B cell (primary cell): ENCODE measurements at regions not wholly inside any gene's neighbourhood (a gene's known extent, or its start where the extent isn't known, plus 50 kb on each side); places are given as distances from the start of the nearest gene placed in this dataset.
"Not testable (repeated sequence)": the region's sequence is repeated elsewhere in the genome, so short reads cannot be mapped to it uniquely, and the experiment has no call there.

Experiments used
- ATAC-seq: fragments of 200-7000 bp; cut with Tn5 transposase; one replicate; pipeline ENCODE4 v1.10.0; 2021; ENCODE audit warnings: low read depth, mild to moderate bottlenecking, moderate number of reproducible peaks, moderate library complexity
- CTCF ChIA-PET: fragments of 350-600 bp; sonication (Branson Sonifier 250); formaldehyde crosslinking; loops from one replicate; lab custom pipeline; 2021; ENCODE audit warnings: antibody characterized with exemption, inconsistent platforms; lab: Charles Lee
- POLR2A ChIA-PET: fragments of 350-600 bp; sonication (Branson Sonifier 250); formaldehyde crosslinking; loops from one replicate; lab custom pipeline; 2021; ENCODE audit warnings: antibody characterized with exemption; lab: Charles Lee
- DNase-seq: peaks from one replicate; pipeline ENCODE4 v3.0.0; 2013
- H2AFZ ChIP-seq: 2 replicates; pipeline ENCODE4 v1.6.1; 2012; ENCODE audit warnings: mild to moderate bottlenecking, low read depth, low read length; ENCODE audit not compliant: insufficient read depth, poor library complexity, severe bottlenecking
- H3K27ac ChIP-seq, 2 donors: 1 replicate in 1 of 2; 2 replicates in 1 of 2; pipeline ENCODE4 v1.5.1; 2012 to 2013; ENCODE audit warnings: low read length in 2 of 2, mild to moderate bottlenecking in 2 of 2, moderate library complexity in 1 of 2
- H3K27me3 ChIP-seq, 4 experiments: fragments of 200-600 bp in 1 of 4; sonication (generic) in 1 of 4; replicated peaks in 1 of 4; 1 replicate in 2 of 4; 2 replicates in 2 of 4; pipeline versions ENCODE4 v1.6.1 to v1.7.0; 2013 to 2016; ENCODE audit warnings: low read length in 3 of 4, mild to moderate bottlenecking in 2 of 4, mixed read lengths in 1 of 4, moderate library complexity in 1 of 4; ENCODE audit not compliant: insufficient read depth in 4 of 4, control insufficient read depth in 3 of 4; ENCODE audit errors: control extremely low read depth in 1 of 4
- H3K36me3 ChIP-seq, 2 experiments: replicated peaks in 1 of 2; 1 replicate in 1 of 2; 2 replicates in 1 of 2; pipeline versions ENCODE4 v1.6.1 to v1.7.1; 2013; ENCODE audit warnings: low read length in 1 of 2; ENCODE audit not compliant: insufficient read depth in 2 of 2, control insufficient read depth in 1 of 2; ENCODE audit errors: control extremely low read depth in 1 of 2, extremely low read depth in 1 of 2
- H3K4me1 ChIP-seq, 2 donors: fragments of 200-600 bp in 1 of 2; sonication (generic) in 1 of 2; 1 replicate in 1 of 2; 2 replicates in 1 of 2; pipeline versions ENCODE4 v1.5.1 to v1.6.1; 2013 to 2017; ENCODE audit warnings: low read length in 2 of 2; ENCODE audit not compliant: control insufficient read depth in 2 of 2, insufficient read depth in 2 of 2
- H3K4me2 ChIP-seq: replicated peaks from 2 replicates; pipeline ENCODE3; 2012; ENCODE audit warnings: mild to moderate bottlenecking, low read depth, low read length; ENCODE audit not compliant: poor library complexity, severe bottlenecking
- H3K4me3 ChIP-seq, 5 experiments: fragments of 200-600 bp in 1 of 5; sonication (generic) in 1 of 5; 1 replicate in 3 of 5; 2 replicates in 2 of 5; pipeline versions ENCODE4 v1.5.1 to v1.7.0; 2011 to 2016; ENCODE audit warnings: low read length in 4 of 5, mild to moderate bottlenecking in 4 of 5, low read depth in 2 of 5, control low read depth in 1 of 5, moderate library complexity in 1 of 5; ENCODE audit not compliant: insufficient read depth in 1 of 5; ENCODE audit errors: control extremely low read depth in 1 of 5, extremely low read depth in 1 of 5
- H3K79me2 ChIP-seq: fragments of 200-600 bp; sonication (generic); one replicate; pipeline ENCODE4 v1.6.0; 2016; ENCODE audit warnings: low read length; ENCODE audit not compliant: control insufficient read depth, insufficient read depth
- H3K9ac ChIP-seq: fragments of 200-600 bp; sonication (generic); 2 replicates; pipeline ENCODE4 v1.6.1; 2017; ENCODE audit warnings: mild to moderate bottlenecking, low read length, moderate library complexity
- H3K9me3 ChIP-seq, 3 donors: one replicate each; pipeline versions ENCODE4 v1.6.1 to v1.7.1; 2013; ENCODE audit warnings: low read length in 2 of 3; ENCODE audit not compliant: control insufficient read depth in 2 of 3, insufficient read depth in 1 of 3; ENCODE audit errors: control extremely low read depth in 1 of 3
- H4K20me1 ChIP-seq: 2 replicates; pipeline ENCODE4 v1.6.0; 2012; ENCODE audit warnings: mild to moderate bottlenecking, low read length; ENCODE audit not compliant: insufficient read depth, control insufficient read depth, poor library complexity, severe bottlenecking
- H3K27ac Mint-ChIP-seq: one replicate; pipeline ENCODE4 v1.8.0; 2021; ENCODE audit warnings: mixed read lengths
- H3K27me3 Mint-ChIP-seq: one replicate; pipeline ENCODE4 v1.8.0; 2021; ENCODE audit warnings: mixed read lengths
- H3K4me1 Mint-ChIP-seq: one replicate; pipeline ENCODE4 v1.8.0; 2021; ENCODE audit warnings: mixed read lengths
- H3K4me3 Mint-ChIP-seq: one replicate; pipeline ENCODE4 v1.8.0; 2021; ENCODE audit warnings: mixed read lengths
- H3K9me3 Mint-ChIP-seq: one replicate; pipeline ENCODE4 v1.8.0; 2022; ENCODE audit warnings: mixed read lengths; ENCODE audit not compliant: insufficient read depth
- EZH2 ChIP-seq: IDR thresholded peaks from 2 replicates; pipeline ENCODE4 v1.6.1; 2012; ENCODE audit warnings: borderline replicate concordance, low read depth, mild to moderate bottlenecking, moderate library complexity, low read length; ENCODE audit not compliant: insufficient read depth, poor library complexity, severe bottlenecking
- WGBS: methylation state at CpG from one replicate; pipeline ENCODE4 v1.1.5; 2013; ENCODE audit warnings: missing lambda C conversion rate; ENCODE audit not compliant: insufficient coverage; 5-methylcytosine and 5-hydroxymethylcytosine counted together
- intact Hi-C: fragments of 100-400 bp; cut with micrococcal nuclease; formaldehyde crosslinking; loops from one replicate; pipeline ENCODE4 v1.10.0; 2022
- TF ChIP-seq, protein P1 (sequence below): fragments of 200-600 bp; IDR thresholded peaks from one replicate; pipeline ENCODE4 v1.8.0; 2022; ENCODE audit warnings: antibody characterized with exemption, mild to moderate bottlenecking

DNA sequence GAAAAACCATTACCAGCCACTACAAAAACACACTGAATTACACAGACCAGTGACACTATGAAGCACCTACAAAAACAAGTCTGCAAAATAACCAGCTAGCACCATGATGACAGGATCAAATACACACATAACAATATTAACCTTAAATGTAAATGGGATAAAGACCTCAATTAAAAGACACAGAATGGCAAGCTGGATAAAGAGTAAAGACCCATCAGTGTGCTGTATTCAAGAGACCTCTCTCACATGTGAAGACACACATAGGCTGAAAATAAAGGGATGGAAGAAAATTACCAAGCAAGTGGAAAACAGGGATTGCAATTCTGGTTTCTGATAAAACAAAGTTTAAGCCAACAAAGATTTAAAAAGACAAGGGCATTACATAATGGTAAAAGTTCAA lies 482.7 kb upstream of the MCTP2 start:
- CTCF ChIA-PET, result no interaction called here
- no peak overlapping the region for H3K4me2 ChIP-seq
- no peaks in the 10 kb centered on the region for H3K4me1 ChIP-seq
- H3K4me3 ChIP-seq, result no peak overlapping the region
- H3K4me3 Mint-ChIP-seq, result no peak overlapping the region
- POLR2A ChIA-PET, result no interaction called here
- ATAC-seq, result no peak
- peaks cover 3 to 13% (median 5%) of the 10 kb centered on the region in 3 donors for H3K9me3 ChIP-seq
- peaks cover 14% of the 10 kb centered on the region for H3K9me3 Mint-ChIP-seq
- H4K20me1 ChIP-seq, result no peaks in the 10 kb centered on the region
- no peaks in the 10 kb centered on the region for H3K27me3 ChIP-seq
- intact Hi-C loops, result no loop called here
- H3K36me3 ChIP-seq, result no peaks in the 10 kb centered on the region
- no peaks in the 10 kb centered on the region for H3K79me2 ChIP-seq
- TF ChIP-seq, protein P1, sequence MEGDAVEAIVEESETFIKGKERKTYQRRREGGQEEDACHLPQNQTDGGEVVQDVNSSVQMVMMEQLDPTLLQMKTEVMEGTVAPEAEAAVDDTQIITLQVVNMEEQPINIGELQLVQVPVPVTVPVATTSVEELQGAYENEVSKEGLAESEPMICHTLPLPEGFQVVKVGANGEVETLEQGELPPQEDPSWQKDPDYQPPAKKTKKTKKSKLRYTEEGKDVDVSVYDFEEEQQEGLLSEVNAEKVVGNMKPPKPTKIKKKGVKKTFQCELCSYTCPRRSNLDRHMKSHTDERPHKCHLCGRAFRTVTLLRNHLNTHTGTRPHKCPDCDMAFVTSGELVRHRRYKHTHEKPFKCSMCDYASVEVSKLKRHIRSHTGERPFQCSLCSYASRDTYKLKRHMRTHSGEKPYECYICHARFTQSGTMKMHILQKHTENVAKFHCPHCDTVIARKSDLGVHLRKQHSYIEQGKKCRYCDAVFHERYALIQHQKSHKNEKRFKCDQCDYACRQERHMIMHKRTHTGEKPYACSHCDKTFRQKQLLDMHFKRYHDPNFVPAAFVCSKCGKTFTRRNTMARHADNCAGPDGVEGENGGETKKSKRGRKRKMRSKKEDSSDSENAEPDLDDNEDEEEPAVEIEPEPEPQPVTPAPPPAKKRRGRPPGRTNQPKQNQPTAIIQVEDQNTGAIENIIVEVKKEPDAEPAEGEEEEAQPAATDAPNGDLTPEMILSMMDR, result no peak
- no peak for TF ChIP-seq EZH2
- H3K9ac ChIP-seq, result no peak overlapping the region
- H3K27ac ChIP-seq, result no peak overlapping the region
- H3K27me3 Mint-ChIP-seq, result no peaks in the 10 kb centered on the region
- H3K4me1 Mint-ChIP-seq, result no peaks in the 10 kb centered on the region
- no peak for DNase-seq
- no peak overlapping the region for H3K27ac Mint-ChIP-seq
- H2AFZ ChIP-seq, result no peak overlapping the region

DNA sequence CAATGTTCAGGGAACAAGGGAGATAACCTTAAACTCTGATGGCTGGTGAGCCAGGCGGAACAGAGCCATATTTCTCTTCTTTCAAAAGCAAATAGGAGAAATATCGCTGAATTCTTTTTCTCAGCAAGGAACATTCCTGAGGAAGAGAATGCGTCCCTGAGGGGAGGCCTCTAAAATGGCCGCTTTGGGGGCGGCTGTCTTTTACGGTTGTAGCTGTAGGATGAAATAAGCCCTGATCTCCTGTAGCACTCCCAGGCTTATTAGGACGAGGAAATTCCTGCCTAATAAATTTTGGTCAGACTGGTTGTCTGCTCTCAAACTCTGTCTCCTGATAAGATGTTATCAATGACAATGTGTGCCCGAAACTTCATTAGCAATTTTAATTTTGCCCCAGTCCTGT lies 496.4 kb upstream of the MCTP2 start:
- H3K9me3 ChIP-seq, intact Hi-C loops, H3K27me3 Mint-ChIP-seq, H3K79me2 ChIP-seq, CTCF ChIA-PET, H4K20me1 ChIP-seq, H3K4me3 ChIP-seq, H3K36me3 ChIP-seq, POLR2A ChIA-PET, H3K4me3 Mint-ChIP-seq, H3K4me2 ChIP-seq, H3K4me1 ChIP-seq, ATAC-seq, H3K27me3 ChIP-seq, H3K27ac Mint-ChIP-seq, DNase-seq, H2AFZ ChIP-seq, H3K9ac ChIP-seq, H3K27ac ChIP-seq, H3K9me3 Mint-ChIP-seq, H3K4me1 Mint-ChIP-seq: not testable (repeated sequence)
- WGBS, result no CpG with 5 or more reads among the region's 8 CpGs
